ENCODE measurements at regions not wholly inside any gene's neighbourhood (a gene's known extent, or its start where the extent isn't known, plus 50 kb on each side); places are given as distances from the start of the nearest gene placed in this dataset.

DNA sequence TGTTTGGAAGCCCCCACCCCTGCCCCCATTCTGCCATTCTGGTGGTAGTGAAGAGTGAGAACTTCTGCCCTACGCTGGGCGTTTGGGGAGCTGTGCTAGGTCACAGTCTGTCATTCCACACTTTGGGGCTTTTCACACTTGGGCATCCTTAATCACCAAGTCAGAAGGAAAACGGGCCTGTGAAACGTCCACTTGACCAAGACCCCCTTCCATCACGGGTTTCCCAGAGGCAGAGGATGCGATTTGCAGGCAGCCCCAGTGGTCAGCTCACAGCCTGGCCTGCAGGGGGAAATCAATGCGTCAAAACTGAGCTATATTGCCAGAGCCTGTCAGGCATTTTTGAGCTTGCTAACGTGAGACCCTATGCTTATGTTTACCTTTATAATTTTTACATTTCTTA, 663.3 kb upstream of the MGMT start:
- DNase-seq (ENCODE audit: low read depth) = no peak
- TF ChIP-seq, protein P1, sequence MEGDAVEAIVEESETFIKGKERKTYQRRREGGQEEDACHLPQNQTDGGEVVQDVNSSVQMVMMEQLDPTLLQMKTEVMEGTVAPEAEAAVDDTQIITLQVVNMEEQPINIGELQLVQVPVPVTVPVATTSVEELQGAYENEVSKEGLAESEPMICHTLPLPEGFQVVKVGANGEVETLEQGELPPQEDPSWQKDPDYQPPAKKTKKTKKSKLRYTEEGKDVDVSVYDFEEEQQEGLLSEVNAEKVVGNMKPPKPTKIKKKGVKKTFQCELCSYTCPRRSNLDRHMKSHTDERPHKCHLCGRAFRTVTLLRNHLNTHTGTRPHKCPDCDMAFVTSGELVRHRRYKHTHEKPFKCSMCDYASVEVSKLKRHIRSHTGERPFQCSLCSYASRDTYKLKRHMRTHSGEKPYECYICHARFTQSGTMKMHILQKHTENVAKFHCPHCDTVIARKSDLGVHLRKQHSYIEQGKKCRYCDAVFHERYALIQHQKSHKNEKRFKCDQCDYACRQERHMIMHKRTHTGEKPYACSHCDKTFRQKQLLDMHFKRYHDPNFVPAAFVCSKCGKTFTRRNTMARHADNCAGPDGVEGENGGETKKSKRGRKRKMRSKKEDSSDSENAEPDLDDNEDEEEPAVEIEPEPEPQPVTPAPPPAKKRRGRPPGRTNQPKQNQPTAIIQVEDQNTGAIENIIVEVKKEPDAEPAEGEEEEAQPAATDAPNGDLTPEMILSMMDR (conservative IDR thresholded peaks at IDR 0.05; ENCODE audit: low read depth, low read length) = no peak
- H3K4me3 ChIP-seq (ENCODE audit: low read length) = no peak overlapping the region

DNA sequence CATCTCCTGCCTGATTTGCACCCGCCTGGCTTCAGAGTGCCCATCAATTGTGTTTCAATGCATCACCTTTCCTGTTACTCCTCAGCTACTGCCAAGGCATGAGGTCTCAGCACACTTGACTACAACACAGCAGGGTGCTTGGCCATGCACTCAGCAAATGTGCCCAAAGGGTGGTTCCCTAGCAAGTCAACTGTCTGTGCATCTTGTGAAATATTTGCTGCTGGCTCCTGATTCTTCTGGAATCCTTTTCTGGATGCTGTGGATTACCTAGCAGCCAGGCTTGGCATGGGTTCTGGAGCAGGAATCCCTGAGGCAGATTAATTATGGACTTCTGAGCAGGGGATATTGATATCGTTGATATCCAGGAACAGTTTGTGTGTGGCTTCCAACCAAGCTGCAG, 662.6 kb upstream of the MGMT start:
- DNase-seq (ENCODE audit: low read depth) = no peak
- no peak overlapping the region for H3K4me3 ChIP-seq (ENCODE audit: low read length)
- TF ChIP-seq, protein P1 (conservative IDR thresholded peaks at IDR 0.05; ENCODE audit: low read depth, low read length) = no peak

DNA sequence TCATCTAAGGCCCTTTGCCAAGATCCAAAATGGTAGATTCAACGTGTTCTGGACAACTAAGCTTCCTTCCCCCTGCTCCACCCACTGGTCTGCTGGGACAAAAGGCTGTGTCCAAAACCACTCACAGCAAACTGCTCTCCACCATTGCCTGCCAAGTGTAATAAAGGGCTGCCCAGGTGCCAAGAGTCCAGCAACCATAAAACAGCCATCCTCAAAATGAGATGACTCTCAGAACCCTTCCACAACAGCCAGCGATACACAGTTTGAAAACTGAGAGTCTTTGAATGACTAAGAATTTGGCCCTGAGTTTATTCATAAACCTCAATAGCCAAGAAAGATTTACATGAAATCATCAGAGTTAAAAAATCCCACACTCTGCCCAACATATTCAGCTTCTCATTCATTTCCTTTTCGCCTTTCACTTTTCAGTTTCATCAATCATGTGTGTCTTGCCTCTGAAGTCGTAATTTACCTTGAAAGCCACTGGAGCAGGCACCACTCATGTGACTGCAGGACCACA, 658.1 kb upstream of the MGMT start:
- TF ChIP-seq, protein P1 (conservative IDR thresholded peaks at IDR 0.05; ENCODE audit: low read depth, low read length) = no peak
- H3K4me3 ChIP-seq (ENCODE audit: low read length) = no peak overlapping the region
- no peak for DNase-seq (ENCODE audit: low read depth)

DNA sequence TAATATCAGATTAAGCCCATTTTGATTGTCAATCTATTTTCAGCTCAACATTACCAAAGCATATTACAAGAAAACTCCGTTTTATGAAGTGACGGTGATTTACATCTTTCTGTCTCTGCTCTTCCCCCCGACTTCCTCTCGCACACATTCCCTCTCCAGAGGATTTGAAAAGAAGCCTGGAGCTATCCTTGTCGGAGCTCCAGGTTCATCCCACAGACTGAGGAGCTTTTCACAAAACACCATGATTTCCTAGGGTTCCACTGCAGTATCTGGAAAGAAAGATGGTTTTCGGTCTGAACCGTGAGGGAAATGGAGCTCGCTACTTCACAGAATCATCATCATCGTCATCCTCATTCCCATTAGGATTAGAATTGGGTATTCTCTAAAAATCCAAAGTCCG, 655.5 kb upstream of the MGMT start:
- no peak overlapping the region for H3K4me3 ChIP-seq (ENCODE audit: low read length)
- TF ChIP-seq, protein P1 (conservative IDR thresholded peaks at IDR 0.05; ENCODE audit: low read depth, low read length) = no peak
- DNase-seq (ENCODE audit: low read depth) = no peak

DNA sequence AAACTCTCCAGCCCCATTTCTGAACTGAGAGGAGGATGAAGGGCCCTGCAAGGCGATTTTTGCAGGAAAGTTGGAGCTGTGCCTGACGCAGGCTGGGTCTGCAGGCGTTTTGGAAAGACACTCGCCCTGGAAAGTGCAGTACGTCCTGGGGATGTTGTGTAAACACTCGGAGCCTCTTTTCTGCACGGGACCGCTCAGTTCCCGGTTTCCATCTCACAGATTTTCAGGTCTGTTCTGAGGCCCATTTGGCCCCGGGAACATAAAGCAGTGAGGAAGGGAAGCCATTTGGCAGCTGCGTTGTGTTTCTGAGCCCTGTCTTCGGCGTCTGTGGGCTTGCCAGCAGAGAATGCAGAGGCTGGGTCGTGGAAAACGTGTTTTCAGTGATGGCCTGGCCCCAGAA, 655.0 kb upstream of the MGMT start:
- no peak for DNase-seq (ENCODE audit: low read depth)
- no peak overlapping the region for H3K4me3 ChIP-seq (ENCODE audit: low read length)
- TF ChIP-seq, protein P1 (conservative IDR thresholded peaks at IDR 0.05; ENCODE audit: low read depth, low read length) = no peak

DNA sequence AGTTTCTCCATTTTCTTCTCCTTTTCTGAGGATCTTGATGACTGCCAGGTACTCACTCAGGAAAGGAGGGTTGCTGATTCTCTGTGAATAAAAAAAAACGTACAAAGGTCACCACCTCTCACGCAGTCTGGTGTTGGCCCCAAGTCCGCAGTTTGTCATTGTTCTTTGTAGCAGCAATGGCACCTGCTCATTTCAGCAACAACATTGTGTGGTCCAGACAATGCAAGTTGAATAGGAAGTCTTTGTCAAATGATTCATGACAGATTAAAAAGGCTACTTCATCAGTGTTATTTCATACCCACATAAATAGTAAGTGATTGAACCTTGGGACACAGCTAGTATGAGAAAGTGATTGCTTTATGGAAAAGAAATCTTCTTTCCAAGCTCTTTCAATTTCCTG, 653.5 kb upstream of the MGMT start:
- no peak for DNase-seq (ENCODE audit: low read depth)
- TF ChIP-seq, protein P1 (conservative IDR thresholded peaks at IDR 0.05; ENCODE audit: low read depth, low read length) = no peak
- no peak overlapping the region for H3K4me3 ChIP-seq (ENCODE audit: low read length)

DNA sequence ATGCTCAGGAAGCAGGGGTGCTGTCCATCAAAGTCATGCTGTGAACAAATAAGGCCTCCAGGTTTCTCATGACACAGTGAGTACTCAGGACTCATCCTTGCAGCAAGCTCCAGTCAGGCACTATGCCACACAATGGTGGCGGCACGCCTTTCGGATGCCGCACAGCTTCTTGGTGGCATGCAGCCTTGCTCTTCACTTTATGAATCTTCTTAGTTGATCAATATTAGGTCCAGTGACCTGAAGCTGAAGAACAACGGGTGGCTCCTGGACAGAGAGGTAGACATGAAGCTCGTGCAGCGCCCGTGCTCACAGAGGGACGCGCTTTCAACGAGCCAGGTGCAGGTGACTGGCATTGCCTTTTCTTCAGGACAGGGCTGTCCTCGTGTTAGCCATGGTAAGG, 653.0 kb upstream of the MGMT start:
- TF ChIP-seq, protein P1 (conservative IDR thresholded peaks at IDR 0.05; ENCODE audit: low read depth, low read length) = no peak
- DNase-seq (ENCODE audit: low read depth) = no peak
- no peak overlapping the region for H3K4me3 ChIP-seq (ENCODE audit: low read length)
